HEK293 (cell line): ENCODE measurements at regions not wholly inside any gene's neighbourhood (a gene's known extent, or its start where the extent isn't known, plus 50 kb on each side); places are given as distances from the start of the nearest gene placed in this dataset.
A peak's percentile ranks its signal among the peaks of the same experiment; 100 is the strongest.

Experiments
- CTCF ChIA-PET: fragments of 350-600 bp; formaldehyde crosslinking; extraction: SDS; loops from one replicate; lab custom pipeline; 2021; ENCODE audit warnings: antibody characterized with exemption; lab: Yijun Ruan, JAX
- POLR2A ChIA-PET: fragments of 300-600 bp; formaldehyde crosslinking; extraction: SDS; loops from one replicate; lab custom pipeline; 2020; ENCODE audit warnings: antibody characterized with exemption, inconsistent platforms; lab: Yijun Ruan, JAX
- H3K27ac ChIP-seq: fragments of 200-500 bp; sonication (Bioruptor generic); 2 replicates; pipeline ENCODE4 v1.5.1; 2014; ENCODE audit warnings: low read depth, low read length, control low read depth, inconsistent platforms; ENCODE audit errors: extremely low read depth
- H3K36me3 ChIP-seq, 2 experiments: fragments of 200-500 bp in 1 of 2; sonication (Bioruptor generic) in 1 of 2; 1 replicate in 1 of 2; 2 replicates in 1 of 2; pipeline ENCODE4 v1.5.1; 2014 to 2017; ENCODE audit warnings: inconsistent platforms in 2 of 2, low read length in 2 of 2; ENCODE audit not compliant: control insufficient read depth in 2 of 2, insufficient read depth in 1 of 2
- H3K4me1 ChIP-seq: fragments of 200-500 bp; sonication (Bioruptor generic); 2 replicates; pipeline ENCODE4 v1.5.1; 2014; ENCODE audit warnings: mild to moderate bottlenecking, low read length, inconsistent platforms; ENCODE audit not compliant: control insufficient read depth, insufficient read depth
- H3K4me3 ChIP-seq: 2 replicates; pipeline ENCODE4 v1.5.1; 2011; ENCODE audit warnings: low read depth, mild to moderate bottlenecking, control low read depth, low read length, moderate library complexity
- H3K9me3 ChIP-seq: fragments of 200-500 bp; sonication (Bioruptor generic); 2 replicates; pipeline ENCODE4 v1.5.1; 2014; ENCODE audit warnings: low read depth, low read length, inconsistent platforms; ENCODE audit not compliant: control insufficient read depth, insufficient read depth
- MZF1 ChIP-seq: fragments of 450-650 bp; formaldehyde crosslinking; IDR thresholded peaks from 2 replicates; pipeline ENCODE4 v1.5.1; 2017; ENCODE audit warnings: missing biosample characterization, missing genetic modification characterization, borderline replicate concordance
- ZBTB21 ChIP-seq: fragments of 450-650 bp; formaldehyde crosslinking; IDR thresholded peaks from 2 replicates; pipeline ENCODE4 v1.5.1; 2017; ENCODE audit warnings: missing biosample characterization, missing genetic modification characterization
- ZNF140 ChIP-seq: fragments of 450-650 bp; formaldehyde crosslinking; IDR thresholded peaks from 2 replicates; pipeline ENCODE4 v1.5.1; 2016; ENCODE audit warnings: missing biosample characterization, missing genetic modification characterization
- ZNF175 ChIP-seq: fragments of 450-650 bp; formaldehyde crosslinking; IDR thresholded peaks from 2 replicates; pipeline ENCODE4 v1.5.1; 2016; ENCODE audit warnings: missing biosample characterization, missing genetic modification characterization
- ZNF214 ChIP-seq: fragments of 450-650 bp; formaldehyde crosslinking; IDR thresholded peaks from 2 replicates; pipeline ENCODE4 v1.5.1; 2017; ENCODE audit warnings: missing biosample characterization, mild to moderate bottlenecking, missing genetic modification characterization, borderline replicate concordance
- ZNF23 ChIP-seq: fragments of 450-650 bp; formaldehyde crosslinking; IDR thresholded peaks from 2 replicates; pipeline ENCODE4 v1.5.1; 2016; ENCODE audit warnings: missing biosample characterization, missing genetic modification characterization, borderline replicate concordance
- ZNF274 ChIP-seq, 2 experiments: fragments of 200-500 bp in 1 of 2; fragments of 450-650 bp in 1 of 2; sonication (Bioruptor generic) in 1 of 2; formaldehyde crosslinking in 1 of 2; IDR thresholded peaks; 2 replicates each; pipeline versions ENCODE4 v1.5.1 to v1.6.1; 2014 to 2016; ENCODE audit warnings: borderline replicate concordance in 1 of 2, inconsistent platforms in 1 of 2, low read length in 1 of 2, missing biosample characterization in 1 of 2, missing genetic modification characterization in 1 of 2
- ZNF514 ChIP-seq: fragments of 450-650 bp; formaldehyde crosslinking; IDR thresholded peaks from 2 replicates; pipeline ENCODE4 v1.5.1; 2016; ENCODE audit warnings: missing biosample characterization, missing genetic modification characterization
- ZNF624 ChIP-seq: fragments of 450-650 bp; formaldehyde crosslinking; IDR thresholded peaks from 2 replicates; pipeline ENCODE4 v1.5.1; 2017; ENCODE audit warnings: missing biosample characterization, missing genetic modification characterization
- ZNF629 ChIP-seq: fragments of 450-650 bp; formaldehyde crosslinking; IDR thresholded peaks from 2 replicates; pipeline ENCODE4 v1.5.1; 2017; ENCODE audit warnings: missing biosample characterization, missing genetic modification characterization
- ZNF645 ChIP-seq: fragments of 450-650 bp; formaldehyde crosslinking; IDR thresholded peaks from 2 replicates; pipeline ENCODE4; 2016; ENCODE audit warnings: missing biosample characterization, missing genetic modification characterization
- ZNF707 ChIP-seq: fragments of 450-650 bp; formaldehyde crosslinking; IDR thresholded peaks from 2 replicates; pipeline ENCODE4 v1.5.1; 2016; ENCODE audit warnings: missing biosample characterization, missing genetic modification characterization
- ZNF785 ChIP-seq: fragments of 450-650 bp; formaldehyde crosslinking; IDR thresholded peaks from 2 replicates; pipeline ENCODE4 v1.5.1; 2016; ENCODE audit warnings: missing biosample characterization, missing genetic modification characterization
- TF ChIP-seq, protein P1 (sequence below): fragments of 450-650 bp; formaldehyde crosslinking; IDR thresholded peaks from 2 replicates; pipeline ENCODE4 v1.5.1; 2017; ENCODE audit warnings: missing biosample characterization, missing genetic modification characterization
- TF ChIP-seq, protein P2 (sequence below): fragments of 450-650 bp; formaldehyde crosslinking; IDR thresholded peaks from 2 replicates; pipeline ENCODE4 v1.5.1; 2016; ENCODE audit warnings: missing biosample characterization, missing genetic modification characterization
- TF ChIP-seq, protein P3 (sequence below): IDR thresholded peaks from 2 replicates; pipeline ENCODE4 v1.6.1; 2011; ENCODE audit warnings: mild to moderate bottlenecking, low read depth, low read length, borderline replicate concordance
- TF ChIP-seq, protein P4 (sequence below): fragments of 450-650 bp; formaldehyde crosslinking; IDR thresholded peaks from 2 replicates; pipeline ENCODE4 v1.5.1; 2016; ENCODE audit warnings: missing biosample characterization, missing genetic modification characterization
- TF ChIP-seq, protein P5 (sequence below): sonication (generic); formaldehyde crosslinking; IDR thresholded peaks from 2 replicates; pipeline ENCODE4 v1.8.1; 2022; ENCODE audit warnings: mild to moderate bottlenecking, moderate library complexity, missing genetic modification reagents

DNA sequence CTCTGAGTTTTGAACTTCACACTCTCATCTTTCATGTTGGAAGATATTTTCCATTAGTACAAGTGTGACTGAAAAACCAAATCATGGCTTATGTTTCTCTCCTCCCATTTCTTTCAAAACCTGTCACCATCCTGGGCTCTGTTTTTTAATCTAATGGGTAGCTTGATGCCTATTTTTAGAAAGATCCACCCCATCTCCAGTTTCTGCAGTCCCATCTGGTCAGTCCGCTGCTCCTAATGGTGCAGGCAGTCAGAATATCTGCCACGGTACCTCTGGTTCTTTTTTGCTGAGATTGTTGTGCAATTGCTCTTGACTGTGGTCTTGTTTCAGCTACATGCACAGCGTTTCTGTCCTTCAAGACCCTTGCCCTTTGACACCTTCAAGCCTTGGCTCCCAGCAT lies 240.9 kb upstream of the CADM2 start:
- POLR2A ChIA-PET = no interaction called here
- CTCF ChIA-PET = no interaction called here
- Histone ChIP-seq H3K4me1 (no peaks in the 10 kb centered on the region), H3K27ac (no peak overlapping the region), H3K36me3 (no peaks in the 10 kb centered on the region), H3K4me3 (no peak overlapping the region), H3K9me3 (no peaks in the 10 kb centered on the region)
- TF ChIP-seq, protein P1, sequence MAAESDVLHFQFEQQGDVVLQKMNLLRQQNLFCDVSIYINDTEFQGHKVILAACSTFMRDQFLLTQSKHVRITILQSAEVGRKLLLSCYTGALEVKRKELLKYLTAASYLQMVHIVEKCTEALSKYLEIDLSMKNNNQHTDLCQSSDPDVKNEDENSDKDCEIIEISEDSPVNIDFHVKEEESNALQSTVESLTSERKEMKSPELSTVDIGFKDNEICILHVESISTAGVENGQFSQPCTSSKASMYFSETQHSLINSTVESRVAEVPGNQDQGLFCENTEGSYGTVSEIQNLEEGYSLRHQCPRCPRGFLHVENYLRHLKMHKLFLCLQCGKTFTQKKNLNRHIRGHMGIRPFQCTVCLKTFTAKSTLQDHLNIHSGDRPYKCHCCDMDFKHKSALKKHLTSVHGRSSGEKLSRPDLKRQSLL (tag by site-specific recombination) = no peak
- TF ChIP-seq, protein P2, sequence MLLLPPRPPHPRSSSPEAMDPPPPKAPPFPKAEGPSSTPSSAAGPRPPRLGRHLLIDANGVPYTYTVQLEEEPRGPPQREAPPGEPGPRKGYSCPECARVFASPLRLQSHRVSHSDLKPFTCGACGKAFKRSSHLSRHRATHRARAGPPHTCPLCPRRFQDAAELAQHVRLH (tag by site-specific recombination) = no peak
- no peak for TF ChIP-seq ZNF707
- TF ChIP-seq, protein P3, sequence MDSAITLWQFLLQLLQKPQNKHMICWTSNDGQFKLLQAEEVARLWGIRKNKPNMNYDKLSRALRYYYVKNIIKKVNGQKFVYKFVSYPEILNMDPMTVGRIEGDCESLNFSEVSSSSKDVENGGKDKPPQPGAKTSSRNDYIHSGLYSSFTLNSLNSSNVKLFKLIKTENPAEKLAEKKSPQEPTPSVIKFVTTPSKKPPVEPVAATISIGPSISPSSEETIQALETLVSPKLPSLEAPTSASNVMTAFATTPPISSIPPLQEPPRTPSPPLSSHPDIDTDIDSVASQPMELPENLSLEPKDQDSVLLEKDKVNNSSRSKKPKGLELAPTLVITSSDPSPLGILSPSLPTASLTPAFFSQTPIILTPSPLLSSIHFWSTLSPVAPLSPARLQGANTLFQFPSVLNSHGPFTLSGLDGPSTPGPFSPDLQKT = no peak
- no peak for TF ChIP-seq ZNF645 (tag by site-specific recombination)
- no peak for TF ChIP-seq ZNF514 (tag by site-specific recombination)
- no peak for TF ChIP-seq ZNF274 (IDR thresholded peaks at IDR 0.05; ENCODE audit: low read length)
- no peak for TF ChIP-seq ZNF274 (tag by site-specific recombination; IDR thresholded peaks at IDR 0.05; ENCODE audit: borderline replicate concordance)

DNA sequence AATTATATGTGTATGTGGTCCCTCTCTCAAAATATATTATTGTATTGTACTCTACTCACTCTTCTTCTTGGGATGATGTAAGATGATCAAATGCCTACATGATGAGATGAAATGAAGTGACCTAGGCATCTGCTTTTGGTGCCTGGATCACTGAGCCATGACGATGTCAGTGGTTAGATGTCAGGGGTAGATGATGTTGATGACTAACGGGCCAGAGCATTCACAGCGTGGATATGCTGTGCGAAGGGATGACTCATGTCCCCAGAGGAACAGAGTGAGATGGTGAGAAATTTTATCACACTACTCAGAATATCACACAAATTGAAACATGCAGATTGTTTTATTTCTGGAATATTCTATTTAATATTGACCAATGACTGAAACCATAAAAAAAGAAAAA lies 233.9 kb upstream of the CADM2 start:
- Histone ChIP-seq H3K36me3 (no peaks in the 10 kb centered on the region), H3K4me3 (no peak overlapping the region), H3K9me3 (no peaks in the 10 kb centered on the region), H3K4me1 (no peaks in the 10 kb centered on the region), H3K27ac (no peak overlapping the region)
- no peak for TF ChIP-seq ZNF214
- no peak for TF ChIP-seq ZNF624
- TF ChIP-seq ZNF785 (tag by site-specific recombination) = no peak
- no peak for TF ChIP-seq ZNF175
- no peak for TF ChIP-seq MZF1 (tag by site-specific recombination)
- TF ChIP-seq, protein P4, sequence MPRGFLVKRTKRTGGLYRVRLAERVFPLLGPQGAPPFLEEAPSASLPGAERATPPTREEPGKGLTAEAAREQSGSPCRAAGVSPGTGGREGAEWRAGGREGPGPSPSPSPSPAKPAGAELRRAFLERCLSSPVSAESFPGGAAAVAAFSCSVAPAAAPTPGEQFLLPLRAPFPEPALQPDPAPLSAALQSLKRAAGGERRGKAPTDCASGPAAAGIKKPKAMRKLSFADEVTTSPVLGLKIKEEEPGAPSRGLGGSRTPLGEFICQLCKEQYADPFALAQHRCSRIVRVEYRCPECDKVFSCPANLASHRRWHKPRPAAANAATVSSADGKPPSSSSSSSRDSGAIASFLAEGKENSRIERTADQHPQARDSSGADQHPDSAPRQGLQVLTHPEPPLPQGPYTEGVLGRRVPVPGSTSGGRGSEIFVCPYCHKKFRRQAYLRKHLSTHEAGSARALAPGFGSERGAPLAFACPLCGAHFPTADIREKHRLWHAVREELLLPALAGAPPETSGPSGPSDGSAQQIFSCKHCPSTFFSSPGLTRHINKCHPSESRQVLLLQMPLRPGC (tag by site-specific recombination) = no peak
- peak; percentile 48 for TF ChIP-seq ZNF629 (tag by site-specific recombination)
- peak; percentile 77 for TF ChIP-seq ZBTB21 (tag by site-specific recombination)
- TF ChIP-seq ZNF140 (tag by site-specific recombination) = no peak
- no peak for TF ChIP-seq ZNF23 (tag by site-specific recombination)
- TF ChIP-seq, protein P5, sequence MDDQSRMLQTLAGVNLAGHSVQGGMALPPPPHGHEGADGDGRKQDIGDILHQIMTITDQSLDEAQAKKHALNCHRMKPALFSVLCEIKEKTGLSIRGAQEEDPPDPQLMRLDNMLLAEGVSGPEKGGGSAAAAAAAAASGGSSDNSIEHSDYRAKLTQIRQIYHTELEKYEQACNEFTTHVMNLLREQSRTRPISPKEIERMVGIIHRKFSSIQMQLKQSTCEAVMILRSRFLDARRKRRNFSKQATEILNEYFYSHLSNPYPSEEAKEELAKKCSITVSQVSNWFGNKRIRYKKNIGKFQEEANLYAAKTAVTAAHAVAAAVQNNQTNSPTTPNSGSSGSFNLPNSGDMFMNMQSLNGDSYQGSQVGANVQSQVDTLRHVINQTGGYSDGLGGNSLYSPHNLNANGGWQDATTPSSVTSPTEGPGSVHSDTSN = no peak
- ChIA-PET CTCF (no interaction called here), POLR2A (no interaction called here)
